ENCODE measurements at regions not wholly inside any gene's neighbourhood (a gene's known extent, or its start where the extent isn't known, plus 50 kb on each side); places are given as distances from the start of the nearest gene placed in this dataset.

GRCh38 chrX:39766085-39766726 lies 331.6 kb downstream of the BCOR start:
- Histone ChIP-seq H3K4me3 (no peak overlapping the region), H3K27ac (no peak overlapping the region), H3K9me3 (no peaks in the 10 kb centered on the region), H3K36me3 (no peaks in the 10 kb centered on the region), H3K27me3 (no peaks in the 10 kb centered on the region), H3K4me1 (no peaks in the 10 kb centered on the region)
- DNase-seq (ENCODE audit: low spot score) = no peak
- TF ChIP-seq CTCF (IDR thresholded peaks at IDR 0.05) = no peak

GRCh38 chrX:39766855-39767254 lies 330.9 kb downstream of the BCOR start:
- peak overlapping the region in 1 of 2 donors; percentile 7 for H3K27ac ChIP-seq
- peaks cover 0 to 1% of the 10 kb centered on the region in 2 donors for H3K4me1 ChIP-seq
- no peak for DNase-seq (ENCODE audit: low spot score)
- TF ChIP-seq CTCF (IDR thresholded peaks at IDR 0.05) = no peak
- no peak overlapping the region for H3K4me3 ChIP-seq
- H3K27me3 ChIP-seq = no peaks in the 10 kb centered on the region
- no peaks in the 10 kb centered on the region for H3K36me3 ChIP-seq
- no peaks in the 10 kb centered on the region for H3K9me3 ChIP-seq

- H3K4me1 ChIP-seq = peaks cover 0 to 7% of the 10 kb centered on the region in 2 donors
- no peaks in the 10 kb centered on the region for H3K27me3 ChIP-seq
- no peaks in the 10 kb centered on the region for H3K9me3 ChIP-seq
- DNase-seq (ENCODE audit: low spot score) = no peak
- TF ChIP-seq CTCF (IDR thresholded peaks at IDR 0.05) = no peak
- H3K4me3 ChIP-seq = no peak overlapping the region
- peak overlapping the region in 1 of 2 donors; percentile 7 for H3K27ac ChIP-seq
- no peaks in the 10 kb centered on the region for H3K36me3 ChIP-seq
Measured at GRCh38 chrX:39767446-39767845, 330.3 kb downstream of the BCOR start.

GRCh38 chrX:39769748-39770147 lies 328.0 kb downstream of the BCOR start:
- Histone ChIP-seq H3K27ac (no peak overlapping the region), H3K4me3 (no peak overlapping the region), H3K4me1 (peaks cover 0 to 8% of the 10 kb centered on the region in 2 donors), H3K9me3 (no peaks in the 10 kb centered on the region), H3K36me3 (no peaks in the 10 kb centered on the region), H3K27me3 (no peaks in the 10 kb centered on the region)
- no peak for DNase-seq (ENCODE audit: low spot score)
- TF ChIP-seq CTCF (IDR thresholded peaks at IDR 0.05) = no peak

- Histone ChIP-seq H3K4me1 (peaks cover 0 to 8% of the 10 kb centered on the region in 2 donors), H3K27ac (no peak overlapping the region), H3K27me3 (no peaks in the 10 kb centered on the region), H3K9me3 (no peaks in the 10 kb centered on the region), H3K36me3 (no peaks in the 10 kb centered on the region), H3K4me3 (no peak overlapping the region)
- TF ChIP-seq CTCF (IDR thresholded peaks at IDR 0.05) = no peak
- DNase-seq (ENCODE audit: low spot score) = no peak
Measured at GRCh38 chrX:39771089-39771488, 326.7 kb downstream of the BCOR start.

Measured in right atrium auricular region (tissue), 2 donors.